PFSK-1 (cell line): ENCODE measurements at regions not wholly inside any gene's neighbourhood (a gene's known extent, or its start where the extent isn't known, plus 50 kb on each side); places are given as distances from the start of the nearest gene placed in this dataset.

ENCODE experiments used
- POLR2AphosphoS5 ChIP-seq: IDR thresholded peaks from 2 replicates; pipeline ENCODE4 v1.6.1; 2012; ENCODE audit warnings: low read depth, mild to moderate bottlenecking, control low read depth, low read length, moderate library complexity
- SIN3A ChIP-seq: IDR thresholded peaks from 2 replicates; pipeline ENCODE4 v1.6.1; 2012; ENCODE audit warnings: mild to moderate bottlenecking, low read length, moderate library complexity, borderline replicate concordance; ENCODE audit not compliant: insufficient read depth
- TAF1 ChIP-seq: IDR thresholded peaks from 2 replicates; pipeline ENCODE4 v1.6.1; 2012; ENCODE audit warnings: low read length, control low read depth, borderline replicate concordance; ENCODE audit not compliant: insufficient read depth
- TF ChIP-seq, protein P1 (sequence below), 2 experiments: IDR thresholded peaks; 2 replicates each; pipeline versions ENCODE4 v1.6.1 to v1.8.0; 2011 to 2012; ENCODE audit warnings: low read depth in 2 of 2, low read length in 2 of 2, control low read depth in 1 of 2, inconsistent platforms in 1 of 2, mild to moderate bottlenecking in 1 of 2, moderate library complexity in 1 of 2; ENCODE audit not compliant: insufficient read depth in 1 of 2

GRCh38 chr6:133805876-133806275 is 83.0 kb upstream of the TCF21 start:
- no peak for TF ChIP-seq TAF1
- TF ChIP-seq SIN3A = no peak
- no peak for TF ChIP-seq POLR2AphosphoS5
- TF ChIP-seq, protein P1, sequence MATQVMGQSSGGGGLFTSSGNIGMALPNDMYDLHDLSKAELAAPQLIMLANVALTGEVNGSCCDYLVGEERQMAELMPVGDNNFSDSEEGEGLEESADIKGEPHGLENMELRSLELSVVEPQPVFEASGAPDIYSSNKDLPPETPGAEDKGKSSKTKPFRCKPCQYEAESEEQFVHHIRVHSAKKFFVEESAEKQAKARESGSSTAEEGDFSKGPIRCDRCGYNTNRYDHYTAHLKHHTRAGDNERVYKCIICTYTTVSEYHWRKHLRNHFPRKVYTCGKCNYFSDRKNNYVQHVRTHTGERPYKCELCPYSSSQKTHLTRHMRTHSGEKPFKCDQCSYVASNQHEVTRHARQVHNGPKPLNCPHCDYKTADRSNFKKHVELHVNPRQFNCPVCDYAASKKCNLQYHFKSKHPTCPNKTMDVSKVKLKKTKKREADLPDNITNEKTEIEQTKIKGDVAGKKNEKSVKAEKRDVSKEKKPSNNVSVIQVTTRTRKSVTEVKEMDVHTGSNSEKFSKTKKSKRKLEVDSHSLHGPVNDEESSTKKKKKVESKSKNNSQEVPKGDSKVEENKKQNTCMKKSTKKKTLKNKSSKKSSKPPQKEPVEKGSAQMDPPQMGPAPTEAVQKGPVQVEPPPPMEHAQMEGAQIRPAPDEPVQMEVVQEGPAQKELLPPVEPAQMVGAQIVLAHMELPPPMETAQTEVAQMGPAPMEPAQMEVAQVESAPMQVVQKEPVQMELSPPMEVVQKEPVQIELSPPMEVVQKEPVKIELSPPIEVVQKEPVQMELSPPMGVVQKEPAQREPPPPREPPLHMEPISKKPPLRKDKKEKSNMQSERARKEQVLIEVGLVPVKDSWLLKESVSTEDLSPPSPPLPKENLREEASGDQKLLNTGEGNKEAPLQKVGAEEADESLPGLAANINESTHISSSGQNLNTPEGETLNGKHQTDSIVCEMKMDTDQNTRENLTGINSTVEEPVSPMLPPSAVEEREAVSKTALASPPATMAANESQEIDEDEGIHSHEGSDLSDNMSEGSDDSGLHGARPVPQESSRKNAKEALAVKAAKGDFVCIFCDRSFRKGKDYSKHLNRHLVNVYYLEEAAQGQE (IDR thresholded peaks at IDR 0.05; ENCODE audit: insufficient read depth in 1 of 2, low read depth in 2 of 2, low read length in 2 of 2) = no peak
